PC-9 (cell line): ENCODE measurements at regions not wholly inside any gene's neighbourhood (a gene's known extent, or its start where the extent isn't known, plus 50 kb on each side); places are given as distances from the start of the nearest gene placed in this dataset.

Experiments
- CTCF ChIP-seq: fragments of 200-600 bp; sonication (generic); conservative IDR thresholded peaks from 2 replicates; pipeline ENCODE4 v1.6.1; 2017; ENCODE audit warnings: mixed run types, antibody characterized with exemption, mild to moderate bottlenecking, moderate library complexity
- EZH2 ChIP-seq: fragments of 200-600 bp; sonication (generic); IDR thresholded peaks from 2 replicates; pipeline ENCODE4 v1.8.0; 2017; ENCODE audit warnings: antibody characterized with exemption, low read depth

GRCh38 chr11:116589402-116589801 is 183.4 kb downstream of the BUD13 start:
- TF ChIP-seq CTCF (no peak), EZH2 (no peak)
